ENCODE measurements at regions not wholly inside any gene's neighbourhood (a gene's known extent, or its start where the extent isn't known, plus 50 kb on each side); places are given as distances from the start of the nearest gene placed in this dataset.

DNA sequence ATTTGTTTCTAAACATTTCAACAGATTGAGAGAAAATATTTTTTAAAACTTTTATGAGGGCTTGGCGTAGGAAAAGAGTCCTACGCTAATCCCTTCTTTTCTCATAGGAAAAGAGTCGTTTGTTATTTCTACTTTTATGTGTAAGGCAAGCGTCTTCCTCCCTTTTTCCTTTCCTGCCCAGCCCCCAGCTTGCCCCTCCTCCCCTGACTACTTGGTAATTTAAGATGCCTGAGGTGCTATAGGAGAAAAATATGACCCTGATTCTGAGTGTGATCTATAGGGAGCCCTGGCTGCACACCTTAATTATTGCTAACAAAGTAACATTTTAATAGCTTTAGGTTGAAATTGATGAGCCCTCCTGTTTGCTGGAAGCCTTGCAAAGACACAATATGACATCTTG lies 373.6 kb downstream of the PBX1 start:
- DNase-seq = no peak

DNA sequence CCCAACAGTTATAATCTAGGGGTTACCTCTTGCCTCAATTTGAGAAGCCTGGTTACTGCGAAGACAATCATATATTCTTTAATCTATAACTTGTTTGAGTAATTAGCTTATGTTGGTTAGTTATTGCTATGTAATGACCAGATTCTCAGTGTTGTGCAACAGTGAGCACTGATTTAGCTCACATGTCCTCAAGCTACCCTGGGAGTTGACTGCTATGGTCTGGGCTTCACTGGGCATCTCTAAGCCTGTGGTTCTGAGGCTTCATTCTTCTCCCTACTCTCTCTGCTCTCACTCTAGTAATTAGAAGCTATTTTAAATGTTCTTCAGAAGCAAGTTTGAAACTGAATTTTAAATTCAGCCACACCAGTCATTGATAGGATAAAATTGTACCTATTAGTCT lies 371.8 kb downstream of the PBX1 start:
- DNase-seq = no peak

DNA sequence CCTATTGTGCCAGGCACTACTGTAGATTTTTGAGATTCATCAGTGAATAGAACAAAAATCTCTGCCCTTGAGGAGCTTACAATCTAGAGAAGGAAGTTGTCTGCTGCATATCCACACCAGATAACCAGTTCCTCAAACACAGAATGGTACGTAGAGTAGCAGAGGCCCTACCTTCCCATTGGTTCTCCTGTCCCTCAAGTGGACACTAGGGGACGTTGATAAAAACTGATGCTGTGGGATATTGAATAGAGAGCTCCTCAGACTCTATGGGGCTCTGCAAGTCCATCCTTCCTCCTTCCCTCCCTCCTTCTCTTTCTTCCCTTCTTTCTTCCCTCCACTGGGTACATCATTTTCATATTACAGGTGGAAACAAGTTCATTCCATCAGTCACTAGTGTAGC lies 371.3 kb downstream of the PBX1 start:
- no peak for DNase-seq

DNA sequence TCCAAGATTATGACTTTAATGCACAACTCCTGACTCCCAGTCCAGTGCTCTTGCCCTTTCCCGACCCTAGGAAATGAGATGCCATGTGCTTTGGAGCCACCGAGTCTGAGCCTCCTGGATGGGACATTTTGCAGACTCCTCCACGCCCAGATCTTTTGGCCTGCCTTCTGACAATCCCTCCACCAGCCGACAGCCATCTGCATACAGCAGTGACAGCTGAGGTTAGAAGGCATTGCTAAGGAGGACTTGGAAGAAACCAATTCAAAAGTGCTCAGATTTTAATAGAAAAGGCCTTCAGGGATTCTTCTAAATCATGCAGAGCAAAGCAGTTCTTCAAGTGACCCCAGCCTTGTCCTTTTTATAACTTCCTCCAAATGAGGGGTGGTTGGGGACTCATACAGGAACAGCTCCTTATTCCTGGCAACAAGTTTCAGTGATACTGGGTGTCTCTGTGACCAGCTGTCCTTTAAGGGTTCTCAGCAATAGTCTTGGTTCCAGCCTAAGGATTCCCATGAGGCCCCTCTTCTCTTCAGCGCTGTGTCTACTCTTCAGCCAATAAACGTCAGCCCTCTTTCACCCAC lies 369.3 kb downstream of the PBX1 start:
- no peak for DNase-seq

DNA sequence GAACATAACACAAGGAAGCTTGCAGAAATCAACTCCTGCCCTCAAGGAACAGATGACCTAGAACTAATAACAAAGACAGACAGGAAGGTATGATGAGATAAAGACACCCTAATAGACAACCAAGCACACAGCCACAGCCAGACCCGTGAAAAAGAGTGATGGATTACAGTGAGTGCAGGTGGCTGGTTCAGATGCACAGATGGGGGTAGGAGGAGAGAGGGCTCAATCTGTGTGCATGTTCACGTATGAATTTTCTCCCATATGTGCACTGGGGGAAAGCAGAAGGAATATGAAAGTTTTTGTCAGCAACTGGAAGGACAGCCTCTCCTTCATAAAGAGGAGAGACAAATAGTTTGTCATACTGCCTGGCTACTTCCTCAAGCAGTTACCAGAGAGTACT lies 367.1 kb downstream of the PBX1 start:
- no peak for DNase-seq

DNA sequence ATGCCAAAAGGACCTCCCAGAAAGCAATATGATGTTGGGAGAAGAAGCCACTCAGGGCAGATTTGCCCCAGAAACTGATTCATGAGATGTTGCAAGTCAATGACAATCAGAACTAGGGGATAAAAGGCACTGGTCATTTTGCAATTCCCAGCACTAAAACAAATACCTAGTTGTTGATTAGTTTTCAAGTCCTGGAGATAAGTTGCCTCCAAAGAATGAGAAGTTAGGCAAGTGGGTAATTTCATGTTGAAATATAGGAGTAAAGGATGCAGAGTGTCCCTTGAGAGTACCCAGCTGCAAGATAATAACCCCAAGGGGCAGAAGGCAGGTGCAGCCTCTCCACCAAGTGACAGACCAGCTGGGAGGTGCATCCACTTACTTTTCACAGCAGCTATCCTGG lies 363.6 kb downstream of the PBX1 start:
- no peak for DNase-seq

DNA sequence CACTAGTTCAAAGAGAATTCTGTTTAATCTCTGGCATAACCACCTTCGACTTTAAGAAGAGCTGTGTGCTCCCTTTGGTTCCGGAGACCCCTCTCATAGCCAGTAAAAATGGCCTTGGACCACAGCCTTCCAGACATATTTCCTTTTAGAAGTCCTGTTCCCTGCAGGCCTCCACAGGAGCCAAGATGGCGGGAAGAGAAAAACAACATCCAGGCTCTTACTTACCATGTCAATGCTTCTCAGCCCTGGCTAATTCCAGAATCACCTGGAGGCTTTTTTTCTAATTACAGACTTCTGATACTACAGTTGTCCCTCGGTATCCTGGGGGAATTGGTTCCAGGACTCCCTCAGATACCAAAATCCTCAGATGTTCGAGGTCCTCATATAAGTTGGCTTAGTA lies 362.5 kb downstream of the PBX1 start:
- DNase-seq = no peak

DNA sequence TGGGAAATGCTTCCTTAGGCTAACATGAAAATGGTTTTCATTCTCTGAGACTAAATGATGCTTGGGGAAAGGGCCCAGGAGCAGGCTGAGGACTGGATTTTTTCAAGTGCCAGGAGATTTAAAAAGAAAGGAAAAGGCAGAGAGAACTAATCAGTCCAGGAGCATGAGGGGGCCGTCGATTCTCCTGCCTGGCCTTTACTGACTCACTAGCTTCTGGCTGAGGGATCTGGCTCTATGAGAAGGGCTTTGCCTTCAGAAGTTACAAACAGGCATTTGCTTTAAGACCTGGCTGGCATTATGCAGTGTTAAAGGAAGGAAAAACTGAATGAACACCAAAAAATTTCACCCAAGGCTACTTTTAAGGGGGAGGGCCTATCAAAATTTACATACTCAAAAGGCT lies 359.2 kb downstream of the PBX1 start:
- no peak for DNase-seq

DNA sequence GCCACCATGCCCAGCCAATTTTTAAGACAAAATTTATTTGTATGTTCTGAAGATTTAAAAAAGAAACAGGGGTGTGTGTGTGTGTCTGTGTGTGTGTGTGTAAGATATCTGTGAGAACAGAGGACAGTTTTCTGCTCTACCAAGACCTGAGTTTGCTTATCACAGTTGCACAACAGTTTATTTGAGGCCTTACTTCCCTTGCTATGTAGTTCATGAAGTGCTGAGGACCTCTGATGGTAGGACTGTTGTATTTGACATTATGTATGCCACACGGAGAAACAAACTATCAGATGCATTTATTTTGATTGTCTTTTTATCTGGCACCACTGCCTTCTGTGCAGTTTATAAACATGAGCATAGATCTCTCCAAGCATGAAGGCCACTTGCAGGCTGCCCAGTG lies 355.2 kb downstream of the PBX1 start:
- no peak for DNase-seq

DNA sequence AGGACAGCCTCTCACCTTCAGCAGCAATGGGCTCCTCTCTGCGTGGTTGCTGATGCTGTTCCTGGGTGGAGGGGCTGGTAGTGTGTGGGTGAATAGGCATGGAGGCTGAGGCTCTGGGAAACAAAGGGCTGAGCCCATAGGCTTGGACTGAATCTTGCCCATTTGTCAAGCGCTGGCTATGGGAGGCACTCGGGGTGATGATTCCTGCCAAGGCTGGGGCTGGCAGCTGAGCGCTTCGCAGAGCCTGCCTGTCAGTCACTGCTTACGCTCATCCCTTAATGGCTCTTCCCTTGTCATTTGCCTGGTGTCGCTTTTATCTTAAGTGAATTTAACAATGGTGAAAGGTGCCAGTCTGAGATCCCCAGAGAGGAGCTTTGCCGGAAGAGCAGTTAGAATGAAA lies 353.3 kb downstream of the PBX1 start:
- no peak for DNase-seq

DNA sequence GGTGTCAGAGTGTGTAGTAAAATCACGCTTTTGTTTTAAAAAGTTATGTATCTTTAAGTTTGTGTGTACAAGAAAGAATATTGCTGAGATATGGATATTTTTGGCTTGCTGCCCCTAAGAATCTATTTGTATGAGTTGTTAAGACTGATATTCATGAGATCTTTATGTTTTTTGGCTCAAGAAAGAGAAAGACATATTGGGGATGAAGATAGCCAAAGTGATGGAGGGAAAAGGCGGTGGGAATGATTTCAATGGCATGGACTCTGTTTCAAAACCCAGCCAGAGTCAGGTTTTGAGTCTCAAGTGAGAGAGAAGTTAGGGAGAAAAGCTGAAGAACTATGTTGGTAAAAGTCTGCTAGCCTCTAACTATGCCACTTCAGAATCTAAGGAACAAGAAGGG lies 351.7 kb downstream of the PBX1 start:
- no peak for DNase-seq

DNA sequence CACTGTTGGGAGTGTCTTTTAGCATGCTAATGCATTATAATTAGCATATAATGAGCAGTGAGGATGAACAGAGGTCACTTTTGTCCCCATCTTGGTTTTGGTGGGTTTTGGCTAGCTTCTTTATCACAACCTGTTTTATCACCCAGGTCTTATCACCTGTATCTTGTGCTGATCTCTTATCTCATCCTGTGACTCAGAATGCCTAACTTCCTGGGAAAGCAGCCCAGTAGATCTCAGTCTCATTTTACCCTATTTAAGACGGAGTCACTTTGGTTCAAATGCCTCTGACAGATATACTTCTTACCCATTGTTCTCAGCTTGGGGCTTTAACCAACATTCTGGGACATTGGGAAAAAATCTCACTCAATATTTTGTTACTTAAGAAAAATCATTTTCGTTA lies 348.7 kb downstream of the PBX1 start:
- DNase-seq = no peak

DNA sequence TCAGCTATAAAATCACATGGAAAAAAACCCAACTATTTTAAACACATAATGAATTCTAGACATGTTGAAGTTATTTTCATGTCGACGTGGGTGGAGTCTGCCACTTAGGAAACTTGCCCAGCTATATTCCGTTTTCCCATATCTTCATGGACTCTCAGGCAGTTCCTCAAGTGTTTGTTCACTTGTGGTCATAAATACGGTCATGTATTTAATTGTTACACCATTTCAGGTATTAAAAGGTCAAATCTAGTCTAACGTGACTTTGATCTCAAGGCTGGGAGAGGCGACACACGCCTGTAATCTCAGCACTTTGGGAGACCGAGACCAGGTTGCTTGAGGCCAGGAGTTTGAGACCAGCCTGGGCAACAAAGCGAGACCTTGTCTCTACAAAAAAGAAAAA lies 346.9 kb downstream of the PBX1 start:
- no peak for DNase-seq

DNA sequence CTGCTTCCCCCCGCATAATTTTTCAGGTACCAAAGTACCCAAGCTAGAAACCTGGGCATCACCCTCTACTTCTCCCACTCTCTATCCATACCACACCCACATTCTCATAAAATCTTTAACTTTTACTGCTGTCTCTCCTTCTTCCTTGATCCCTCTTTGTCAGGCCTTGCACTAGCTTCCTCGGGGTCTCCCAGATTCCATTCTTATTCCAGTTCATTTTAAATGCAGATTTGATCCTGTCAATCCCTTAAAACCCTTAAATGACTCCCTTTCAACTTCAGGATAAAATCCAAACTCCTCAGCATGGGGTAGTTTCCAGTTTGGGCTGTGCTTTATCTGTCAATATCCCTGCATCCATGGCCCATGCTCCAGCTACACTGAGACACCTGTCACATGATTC lies 343.5 kb downstream of the PBX1 start:
- no peak for DNase-seq
